ENCODE measurements at regions not wholly inside any gene's neighbourhood (a gene's known extent, or its start where the extent isn't known, plus 50 kb on each side); places are given as distances from the start of the nearest gene placed in this dataset.

GRCh38 chr4:13024147-13025105, 459.7 kb downstream of the RAB28 start:
- no peak for TF ChIP-seq CTCF (IDR thresholded peaks at IDR 0.05; ENCODE audit: insufficient read depth in 1 of 2, low read depth in 1 of 2, low read length in 1 of 2, severe bottlenecking in 1 of 2, unreplicated experiment in 1 of 2)
- no peak for DNase-seq
- H3K36me3 Mint-ChIP-seq (ENCODE audit: insufficient read depth, unreplicated experiment): no peaks in the 10 kb centered on the region
- intact Hi-C loops (cut with micrococcal nuclease; ENCODE audit: unreplicated experiment): no loop called here
- no peaks in the 10 kb centered on the region for H3K36me3 ChIP-seq (ENCODE audit: control insufficient read depth, insufficient read depth, low read length)
- no peaks in the 10 kb centered on the region for H3K9me3 ChIP-seq
- no peaks in the 10 kb centered on the region for H3K4me1 ChIP-seq
- ChIA-PET POLR2A (no interaction called here), CTCF (no interaction called here)
- H3K27me3 ChIP-seq (replicated peaks; ENCODE audit: control insufficient read depth, insufficient read depth, low read length): no peaks in the 10 kb centered on the region
- H3K9me3 Mint-ChIP-seq (ENCODE audit: unreplicated experiment): no peaks in the 10 kb centered on the region
- H3K27ac Mint-ChIP-seq (ENCODE audit: unreplicated experiment): no peak overlapping the region
- no TSS peak for BruUV-seq (replicated peaks)
- H3K4me3 Mint-ChIP-seq (ENCODE audit: unreplicated experiment): no peak overlapping the region
- H3K27me3 Mint-ChIP-seq (ENCODE audit: insufficient read depth, unreplicated experiment): no peaks in the 10 kb centered on the region
- H3K4me3 ChIP-seq (ENCODE audit: low read depth, low read length): no peak overlapping the region
- H3K4me1 Mint-ChIP-seq (ENCODE audit: low read depth, unreplicated experiment): no peaks in the 10 kb centered on the region

GRCh38 chr4:13007802-13008470, 476.2 kb downstream of the RAB28 start:
- H3K4me3 Mint-ChIP-seq (ENCODE audit: unreplicated experiment): no peak overlapping the region
- H3K36me3 Mint-ChIP-seq (ENCODE audit: insufficient read depth, unreplicated experiment): no peaks in the 10 kb centered on the region
- Histone ChIP-seq H3K4me3 (ENCODE audit: low read depth, low read length) (no peak overlapping the region), H3K9me3 (no peaks in the 10 kb centered on the region), H3K27me3 (replicated peaks; ENCODE audit: control insufficient read depth, insufficient read depth, low read length) (no peaks in the 10 kb centered on the region), H3K36me3 (ENCODE audit: control insufficient read depth, insufficient read depth, low read length) (no peaks in the 10 kb centered on the region), H3K4me1 (no peaks in the 10 kb centered on the region)
- no TSS peak for BruUV-seq (replicated peaks)
- no peak for DNase-seq
- CTCF ChIA-PET: no interaction called here
- TF ChIP-seq CTCF (IDR thresholded peaks at IDR 0.05; ENCODE audit: insufficient read depth in 1 of 2, low read depth in 1 of 2, low read length in 1 of 2, severe bottlenecking in 1 of 2, unreplicated experiment in 1 of 2): no peak
- H3K27ac Mint-ChIP-seq (ENCODE audit: unreplicated experiment): no peak overlapping the region
- POLR2A ChIA-PET: no interaction called here
- no peaks in the 10 kb centered on the region for H3K9me3 Mint-ChIP-seq (ENCODE audit: unreplicated experiment)
- H3K27me3 Mint-ChIP-seq (ENCODE audit: insufficient read depth, unreplicated experiment): peaks cover 2% of the 10 kb centered on the region
- intact Hi-C loops (cut with micrococcal nuclease; ENCODE audit: unreplicated experiment): no loop called here
- no peaks in the 10 kb centered on the region for H3K4me1 Mint-ChIP-seq (ENCODE audit: low read depth, unreplicated experiment)

GRCh38 chr4:12993923-12994322, 490.2 kb downstream of the RAB28 start:
- H3K4me3 Mint-ChIP-seq (ENCODE audit: unreplicated experiment): no peak overlapping the region
- BruUV-seq (replicated peaks): no TSS peak
- Histone ChIP-seq H3K4me3 (ENCODE audit: low read depth, low read length) (no peak overlapping the region), H3K9me3 (no peaks in the 10 kb centered on the region), H3K27me3 (replicated peaks; ENCODE audit: control insufficient read depth, insufficient read depth, low read length) (no peaks in the 10 kb centered on the region), H3K4me1 (no peaks in the 10 kb centered on the region), H3K36me3 (ENCODE audit: control insufficient read depth, insufficient read depth, low read length) (no peaks in the 10 kb centered on the region)
- H3K36me3 Mint-ChIP-seq (ENCODE audit: insufficient read depth, unreplicated experiment): no peaks in the 10 kb centered on the region
- TF ChIP-seq CTCF (IDR thresholded peaks at IDR 0.05; ENCODE audit: insufficient read depth in 1 of 2, low read depth in 1 of 2, low read length in 1 of 2, severe bottlenecking in 1 of 2, unreplicated experiment in 1 of 2): no peak
- H3K27me3 Mint-ChIP-seq (ENCODE audit: insufficient read depth, unreplicated experiment): no peaks in the 10 kb centered on the region
- intact Hi-C loops (cut with micrococcal nuclease; ENCODE audit: unreplicated experiment): no loop called here
- ChIA-PET POLR2A (no interaction called here), CTCF (no interaction called here)
- peaks cover 12% of the 10 kb centered on the region for H3K9me3 Mint-ChIP-seq (ENCODE audit: unreplicated experiment)
- peaks cover 7% of the 10 kb centered on the region for H3K4me1 Mint-ChIP-seq (ENCODE audit: low read depth, unreplicated experiment)
- DNase-seq: no peak
- no peak overlapping the region for H3K27ac Mint-ChIP-seq (ENCODE audit: unreplicated experiment)

Measured in Caco-2 (cell line).